HG03575 (cell line): ENCODE measurements at regions not wholly inside any gene's neighbourhood (a gene's known extent, or its start where the extent isn't known, plus 50 kb on each side); places are given as distances from the start of the nearest gene placed in this dataset.

ENCODE experiments used
- ATAC-seq: cut with Tn5 transposase; IDR thresholded peaks from one replicate; pipeline ENCODE4 v1.9.1; 2021; ENCODE audit not compliant: unreplicated experiment, insufficient number of reproducible peaks, low FRiP score; ENCODE audit errors: extremely low read depth

DNA sequence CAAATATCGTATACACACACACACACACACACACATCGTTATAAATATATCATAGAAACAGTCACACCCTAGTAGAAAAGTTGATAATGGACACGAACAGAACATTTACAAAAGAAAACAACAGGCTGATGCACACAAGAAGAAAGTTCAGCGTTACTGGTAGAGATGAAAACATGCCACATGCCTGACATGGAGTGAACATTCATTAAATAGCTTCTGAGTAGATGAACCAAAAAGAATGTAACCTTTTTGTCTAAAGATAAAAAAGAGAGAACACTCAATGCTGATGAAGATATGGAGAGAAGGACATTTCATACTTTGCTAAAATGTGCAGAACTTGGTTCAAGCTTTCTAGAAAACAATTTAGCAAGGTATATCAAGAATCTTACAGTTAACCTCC is 173.4 kb upstream of the KLF14 start:
- no peak for ATAC-seq

DNA sequence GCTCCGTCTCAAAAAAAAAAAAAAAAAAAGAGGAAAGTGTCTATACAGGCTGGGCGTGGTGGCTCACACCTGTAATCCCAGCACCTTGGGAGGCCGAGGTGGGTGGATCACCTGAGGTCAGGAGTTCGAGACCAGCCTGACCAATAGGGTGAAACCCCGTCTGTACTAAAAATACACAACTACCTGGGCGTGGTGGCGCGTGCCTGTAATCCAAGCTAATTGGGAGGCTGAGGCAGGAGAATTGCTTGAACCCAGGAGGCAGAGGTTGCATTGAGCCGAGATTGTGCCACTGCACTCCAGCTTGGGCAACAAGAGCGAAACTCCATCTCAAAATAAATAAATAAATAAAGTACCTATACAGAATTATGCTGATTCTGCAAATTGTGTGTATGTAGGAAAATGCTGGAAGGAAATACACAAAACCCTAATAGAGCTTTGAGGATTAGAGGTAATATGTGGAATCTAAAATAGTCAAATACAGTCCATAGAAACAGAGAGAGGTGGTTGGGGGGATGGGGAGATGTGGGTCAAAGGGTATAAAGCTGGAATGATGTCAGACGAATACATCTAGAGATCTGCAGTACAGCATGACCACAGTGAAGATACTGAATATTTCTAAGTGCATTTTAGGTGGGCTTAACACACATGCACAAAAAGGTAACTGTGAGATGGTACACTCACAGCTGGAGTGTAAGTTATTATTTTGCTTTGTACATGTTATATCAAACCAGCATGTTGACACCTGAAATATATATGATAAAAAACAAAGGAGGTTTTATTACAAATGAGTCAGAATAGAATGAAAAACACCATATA is 174.5 kb upstream of the KLF14 start:
- ATAC-seq, result no peak

DNA sequence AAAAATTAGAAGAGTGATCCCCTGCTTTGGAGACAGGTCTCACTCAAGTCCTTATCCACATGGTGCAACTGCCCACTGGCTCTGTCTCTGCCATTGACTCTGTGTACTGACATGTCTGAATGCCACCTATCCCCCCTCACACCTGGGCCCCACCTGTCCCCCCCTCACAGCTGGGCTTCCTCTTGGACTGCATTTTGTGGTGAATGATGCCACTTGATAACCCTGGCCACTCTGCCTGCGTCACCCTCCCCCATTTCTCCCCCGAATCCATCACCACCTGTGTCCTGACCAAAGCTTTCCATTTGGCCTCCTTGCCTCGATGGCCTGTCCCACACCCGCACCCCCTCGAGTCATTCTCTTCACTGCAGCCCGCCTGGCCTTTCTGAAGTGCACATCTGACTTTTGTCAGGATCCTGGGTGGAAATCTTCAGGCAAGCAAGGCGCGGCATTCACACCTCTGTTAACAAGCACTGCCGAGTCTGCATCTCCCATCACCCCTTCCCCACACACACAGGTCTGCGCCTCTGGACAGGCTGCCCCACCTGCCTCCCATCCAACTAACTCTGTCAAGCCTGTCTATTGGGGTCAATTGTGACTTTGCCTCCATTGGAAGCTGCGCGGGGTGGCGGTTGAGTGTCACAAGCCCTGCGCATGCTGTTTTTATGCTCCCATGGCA is 175.3 kb upstream of the KLF14 start:
- no peak for ATAC-seq

DNA sequence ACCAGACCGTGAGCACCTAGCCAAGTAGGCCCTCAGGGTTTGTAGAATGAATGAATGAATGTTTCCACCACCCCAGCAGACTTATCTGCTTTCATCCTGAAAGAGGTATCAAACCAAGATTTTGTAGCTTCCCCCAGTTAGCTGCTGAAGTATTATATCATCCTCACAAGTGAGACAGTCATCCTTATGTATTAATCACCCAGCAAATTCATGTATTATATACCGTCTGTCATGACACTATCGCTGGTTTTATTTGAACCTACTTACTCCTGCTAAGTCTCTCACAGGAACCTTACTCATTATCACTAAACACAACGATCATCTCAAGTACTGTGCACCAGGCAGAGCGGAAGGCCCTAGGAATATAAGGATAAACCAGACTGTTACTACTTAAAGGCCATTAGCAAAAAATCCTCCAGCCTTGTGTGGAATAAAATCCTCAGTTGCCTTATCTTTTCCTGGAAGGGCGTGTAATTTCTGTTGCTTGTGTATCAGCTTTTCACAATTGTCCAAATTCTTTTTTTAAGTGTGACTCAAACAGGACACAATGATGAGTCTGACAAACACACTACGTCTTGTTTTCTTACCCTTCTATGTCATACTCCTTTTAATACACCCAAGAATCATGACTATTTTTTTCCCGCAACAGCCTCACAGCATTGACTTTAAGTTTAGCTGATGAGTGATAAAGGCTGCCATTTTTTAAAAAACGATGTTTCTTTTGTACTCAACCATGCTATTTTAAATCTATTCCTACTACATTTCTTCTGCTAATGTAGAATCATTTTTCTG is 176.1 kb upstream of the KLF14 start:
- no peak for ATAC-seq

DNA sequence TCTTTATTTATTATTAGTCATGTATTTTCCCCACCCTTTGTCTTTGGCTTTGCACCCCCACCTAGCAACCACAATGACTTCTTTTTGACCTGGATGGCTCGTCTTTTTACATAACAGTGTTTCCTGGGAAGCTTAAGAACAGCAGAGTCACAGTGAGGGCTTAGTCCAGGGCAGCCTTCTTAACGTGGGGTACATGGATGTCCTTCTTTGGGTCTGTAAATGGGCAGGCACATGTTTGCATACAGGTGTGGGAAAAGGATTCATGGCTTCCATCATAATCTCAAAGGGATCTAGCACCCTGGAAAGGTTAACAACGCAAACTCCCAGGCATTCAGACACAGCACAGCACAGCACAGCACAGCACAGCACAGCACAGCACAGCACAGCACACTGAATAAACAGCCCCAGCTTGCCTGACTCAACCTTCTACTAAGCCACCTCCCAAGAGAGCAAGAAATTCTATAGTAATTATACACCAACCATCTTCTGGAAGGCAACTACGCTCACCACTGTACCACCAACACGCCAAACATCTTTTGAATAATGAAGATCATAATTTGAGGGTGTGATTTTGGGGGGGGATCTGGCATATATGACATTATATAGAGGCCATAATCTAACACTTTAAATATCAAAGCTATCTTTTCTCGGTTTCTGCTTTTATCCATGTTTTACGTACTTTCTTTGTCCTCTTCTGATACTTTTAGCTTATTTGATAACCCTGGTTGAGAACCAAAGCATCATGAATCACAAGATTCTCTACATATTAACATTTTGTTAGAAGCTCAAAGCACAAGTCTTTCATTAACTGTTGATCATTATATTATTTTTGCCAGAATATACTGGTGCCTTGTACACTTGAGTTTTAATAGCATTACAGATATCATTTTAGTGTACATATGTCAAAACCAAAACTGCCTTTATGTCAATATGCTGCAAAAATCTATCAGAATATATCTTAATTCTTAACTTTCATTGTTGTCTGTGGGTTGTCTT is 177.2 kb upstream of the KLF14 start:
- no peak for ATAC-seq

DNA sequence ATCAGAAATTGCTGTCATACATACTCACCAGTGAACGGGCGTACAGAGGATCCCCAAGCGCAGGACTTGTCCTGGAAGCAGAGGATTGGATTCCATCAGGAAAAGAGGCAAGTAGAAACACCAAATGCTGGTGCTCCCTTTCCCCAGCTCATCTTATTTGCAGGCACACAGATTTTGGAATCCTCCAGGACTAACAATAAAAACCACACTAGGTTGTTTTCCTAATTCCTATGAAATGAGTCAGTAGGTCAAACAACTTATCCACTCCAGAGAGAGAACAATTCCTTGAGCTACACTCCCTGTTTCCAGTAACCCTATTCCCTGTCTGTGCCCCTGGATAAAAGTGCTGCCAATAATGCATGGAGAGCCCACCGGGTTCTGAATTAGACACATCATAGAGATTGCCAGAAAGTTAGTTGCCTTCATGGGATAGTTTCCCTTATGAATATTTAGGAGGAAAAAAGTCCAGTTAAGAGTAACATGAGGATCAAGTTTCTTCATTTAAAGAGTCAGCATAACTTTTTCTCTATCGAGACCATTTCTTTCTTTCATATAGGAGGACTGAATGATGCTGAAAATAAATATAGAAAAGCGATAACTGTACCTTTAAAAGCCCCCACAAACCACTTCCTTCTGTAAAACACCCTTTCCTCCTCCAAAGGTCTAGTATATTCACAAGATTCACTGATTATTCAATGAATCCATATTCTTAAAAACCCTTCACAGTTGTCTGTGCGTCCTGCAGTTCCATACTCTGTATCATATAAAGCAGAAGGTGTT is 178.3 kb upstream of the KLF14 start:
- no peak for ATAC-seq

DNA sequence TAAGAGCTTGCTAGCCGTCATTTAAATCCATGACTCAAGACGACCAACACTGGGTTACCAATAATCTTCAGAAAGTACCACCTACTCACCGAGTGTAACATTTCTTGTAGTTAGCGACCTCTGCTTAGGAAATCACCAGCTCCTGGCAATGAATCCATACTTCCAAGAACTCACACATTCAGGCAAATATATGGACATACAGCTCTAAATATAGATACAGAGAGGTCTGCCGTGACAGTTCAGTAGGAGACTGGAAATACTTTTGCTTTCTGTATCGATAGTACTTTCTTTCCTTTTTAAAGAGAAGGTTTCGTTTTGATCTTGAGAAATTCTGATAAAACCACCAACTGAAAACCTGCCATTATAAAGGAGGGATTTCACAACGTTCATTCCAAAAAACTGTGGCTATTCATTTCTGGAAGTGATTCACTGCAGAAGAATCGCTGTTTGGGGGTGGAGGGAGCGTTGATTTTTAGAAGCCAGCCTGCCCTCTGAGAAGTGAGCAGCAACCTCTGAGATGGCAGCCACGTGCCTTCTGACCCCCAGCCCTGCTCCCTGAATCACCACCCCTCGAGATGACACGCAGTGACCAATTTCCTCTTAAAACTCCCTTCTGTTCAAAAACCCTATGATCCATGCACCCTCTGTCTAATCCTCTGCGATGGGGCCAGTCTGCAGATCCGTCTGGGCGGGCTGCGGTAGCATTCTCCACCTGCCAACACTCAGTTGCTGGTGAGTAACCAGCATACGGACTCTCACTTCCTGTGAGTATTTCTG is 179.0 kb upstream of the KLF14 start:
- peak; percentile 45 for ATAC-seq

DNA sequence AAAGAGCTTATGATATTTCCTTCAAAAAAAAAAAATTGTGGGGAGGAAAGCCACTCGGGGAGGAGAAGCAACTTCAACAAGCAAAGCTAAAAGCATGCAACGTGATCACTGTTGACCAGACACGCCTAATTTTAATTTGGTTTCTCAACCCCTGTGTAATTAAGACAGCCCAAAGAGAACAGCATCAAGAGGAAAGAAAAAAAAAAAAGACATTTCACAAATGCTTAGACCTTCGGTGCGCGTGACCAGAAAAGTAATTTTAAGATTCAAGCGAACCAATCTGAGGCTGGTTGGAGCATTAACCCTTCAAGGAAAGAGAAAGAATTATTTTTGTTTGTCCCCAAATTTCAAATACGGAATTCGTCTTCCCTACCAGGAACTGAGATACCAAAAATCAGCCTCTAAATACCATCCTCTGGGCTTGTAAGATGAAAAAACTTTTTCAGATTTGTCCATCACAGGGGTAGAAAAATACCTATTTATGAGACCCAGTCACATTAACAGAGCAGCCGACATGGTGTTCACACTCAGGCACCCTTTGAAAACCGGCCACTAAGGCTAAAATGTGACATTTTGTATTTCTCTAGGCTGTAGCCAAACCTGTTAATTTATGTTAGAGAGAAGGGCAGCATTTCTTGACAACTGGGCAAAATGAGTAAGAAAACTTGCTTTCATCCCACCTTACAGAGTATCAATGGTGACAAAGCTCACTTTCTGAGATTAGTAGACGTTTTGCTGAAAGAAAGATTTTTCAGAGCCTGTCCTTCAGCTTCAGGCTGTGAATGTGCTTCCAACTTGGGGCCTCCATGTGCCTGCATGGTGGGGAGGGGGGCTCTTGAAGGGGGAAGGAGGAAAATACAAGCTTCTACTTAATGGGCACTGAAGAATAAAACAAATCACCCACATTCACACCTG is 179.9 kb upstream of the KLF14 start:
- ATAC-seq, result no peak

DNA sequence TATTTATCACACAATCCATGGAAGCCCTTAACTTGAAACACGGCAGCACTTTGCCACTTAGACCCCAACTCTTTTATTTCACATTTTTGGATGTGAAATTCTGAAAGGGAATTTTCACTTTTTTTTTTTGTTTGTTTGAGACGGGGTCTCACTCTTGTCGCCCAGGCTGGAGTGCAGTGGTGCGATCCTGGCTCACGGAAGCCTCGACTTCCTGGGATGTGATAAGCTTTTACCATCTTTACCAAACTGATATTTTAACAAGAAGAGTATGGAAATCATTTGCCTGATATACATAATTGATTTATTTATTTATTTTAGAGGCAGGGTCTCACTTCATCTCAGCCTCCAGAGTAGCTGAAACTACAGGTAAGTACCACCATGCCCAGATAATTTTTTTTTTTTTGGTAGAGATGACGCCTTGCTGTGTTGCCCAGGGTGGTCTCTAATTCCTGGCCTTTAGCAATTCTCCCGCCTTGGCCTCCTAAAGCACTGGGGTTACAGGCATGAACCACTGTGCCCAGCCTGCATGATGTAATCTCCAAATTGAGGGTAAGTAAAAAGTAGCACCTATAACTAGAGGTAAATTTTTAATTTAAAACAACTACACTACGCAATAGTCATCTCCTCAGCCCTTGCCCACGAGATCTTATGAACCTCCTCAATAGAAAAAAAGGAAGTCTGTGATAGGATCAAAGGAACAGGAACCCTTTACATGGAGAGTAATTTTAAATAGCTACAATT is 180.7 kb upstream of the KLF14 start:
- ATAC-seq, result no peak

DNA sequence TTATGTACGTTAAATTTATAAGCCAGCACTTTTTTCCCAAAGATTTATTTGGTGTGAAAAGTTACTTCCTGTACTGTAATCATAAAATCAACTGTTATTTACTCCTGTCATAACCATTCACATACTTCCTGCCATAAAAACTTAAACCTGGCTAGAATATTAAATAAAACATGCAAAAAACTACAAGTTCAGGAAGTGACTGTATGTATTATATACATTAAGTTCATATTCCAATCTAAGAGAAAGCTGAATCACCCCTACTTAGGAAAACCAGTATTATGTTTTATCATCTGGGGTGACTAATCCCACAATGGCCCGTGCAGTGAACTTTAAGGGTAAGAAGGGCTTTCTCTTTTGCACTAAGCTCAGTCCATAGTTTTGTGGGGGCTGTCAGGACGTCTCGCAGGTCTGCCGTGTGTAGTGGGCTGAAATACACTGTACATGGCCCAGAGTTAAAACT is 183.7 kb upstream of the KLF14 start:
- ATAC-seq, result no peak

DNA sequence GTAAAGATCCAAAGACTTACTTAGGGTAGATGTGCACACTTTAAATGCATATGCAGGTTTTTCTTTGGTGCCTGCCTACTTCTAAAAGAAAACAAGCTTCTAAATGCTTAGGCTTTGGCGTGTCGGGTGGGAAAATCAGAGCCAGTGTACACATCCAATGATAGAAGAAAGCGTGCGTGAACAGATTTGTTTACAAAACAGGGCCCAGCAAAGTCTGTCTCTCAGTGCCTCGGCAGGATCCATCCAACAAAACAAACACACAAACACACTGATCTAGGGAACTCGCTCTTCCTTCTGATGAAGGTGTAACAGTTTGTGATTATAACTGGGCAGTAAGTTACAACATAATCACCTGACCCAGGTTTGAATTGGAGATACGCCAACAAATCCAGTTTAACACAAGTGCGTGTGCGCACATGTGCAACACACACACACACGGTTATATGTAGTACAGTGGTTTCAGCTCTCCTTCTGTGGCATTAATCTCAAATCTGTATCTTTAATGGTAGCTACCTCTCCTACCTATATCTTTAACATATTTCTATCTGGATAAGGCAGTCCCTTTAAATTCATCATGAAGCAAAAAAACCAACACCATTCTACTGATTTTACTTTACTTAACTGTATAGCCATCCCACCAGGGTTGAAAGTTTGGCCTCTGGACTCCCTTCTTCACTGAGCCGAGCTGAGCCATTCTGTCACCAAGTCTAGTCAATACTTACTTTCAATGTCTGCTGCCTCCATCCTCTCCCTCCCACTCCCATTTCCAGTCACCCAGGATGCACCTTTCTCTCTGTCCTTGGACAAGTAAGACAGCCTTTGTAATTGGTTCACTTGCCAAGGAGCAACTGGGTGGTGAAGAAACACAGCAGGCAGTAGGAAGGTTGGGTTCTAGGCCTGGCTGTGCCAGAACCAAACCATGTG is 184.4 kb upstream of the KLF14 start:
- ATAC-seq, result no peak

DNA sequence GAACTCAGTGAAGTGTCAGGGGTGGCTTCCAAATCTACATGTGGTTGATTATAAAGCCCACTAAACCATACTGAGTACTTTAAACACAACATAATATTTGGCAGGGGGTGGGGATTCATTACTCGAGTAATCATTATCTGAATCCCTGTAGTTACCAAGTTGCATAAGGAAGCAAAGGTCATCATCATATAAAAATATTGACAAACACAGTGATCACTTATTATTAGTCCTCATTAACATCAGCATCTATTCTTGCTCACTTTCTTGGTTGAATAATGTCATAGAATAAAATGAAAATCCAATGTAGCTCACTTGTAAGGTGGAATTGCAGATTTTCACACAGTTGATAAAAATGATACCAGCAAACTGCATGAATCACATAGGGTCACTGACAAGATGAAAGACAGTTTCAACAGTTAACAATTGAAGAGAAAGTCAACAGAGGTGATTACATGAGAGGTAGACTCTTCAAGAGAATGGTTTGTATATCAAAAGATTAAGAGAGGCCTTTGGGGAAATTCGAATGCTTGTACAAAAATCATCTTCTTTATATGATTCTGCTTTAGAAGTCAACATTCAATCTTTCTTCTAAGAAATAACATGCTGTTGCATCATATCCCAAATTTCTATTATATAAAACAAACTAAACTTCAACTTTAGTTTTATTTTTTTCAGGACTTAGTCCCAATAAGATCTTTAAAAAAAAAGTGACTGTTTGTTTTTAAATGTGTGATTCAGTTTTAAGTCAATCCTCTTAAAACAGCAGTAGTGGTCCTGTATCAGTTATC is 185.5 kb upstream of the KLF14 start:
- ATAC-seq, result no peak

DNA sequence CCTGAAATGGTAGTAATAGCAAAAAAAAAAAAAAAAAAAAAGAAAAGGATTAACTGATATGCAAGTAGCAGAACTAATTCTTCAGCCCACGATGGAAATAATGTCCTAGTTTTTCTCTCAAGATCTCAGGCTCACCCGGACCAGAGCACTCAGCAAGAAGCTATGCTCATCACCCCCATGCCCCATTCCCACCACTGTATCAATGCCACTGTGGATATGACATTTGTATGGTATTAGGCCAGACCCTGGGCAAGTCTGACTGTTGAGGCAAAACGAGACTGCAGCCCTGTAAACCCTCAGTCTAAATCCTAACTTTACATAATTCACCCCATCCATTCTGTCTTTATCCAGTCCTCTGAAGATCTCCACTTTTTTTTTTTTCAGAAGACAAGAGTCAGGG is 186.1 kb upstream of the KLF14 start:
- no peak for ATAC-seq
